ENCODE measurements at regions not wholly inside any gene's neighbourhood (a gene's known extent, or its start where the extent isn't known, plus 50 kb on each side); places are given as distances from the start of the nearest gene placed in this dataset.
"Not testable (repeated sequence)": the region's sequence is repeated elsewhere in the genome, so short reads cannot be mapped to it uniquely, and the experiment has no call there.

DNA sequence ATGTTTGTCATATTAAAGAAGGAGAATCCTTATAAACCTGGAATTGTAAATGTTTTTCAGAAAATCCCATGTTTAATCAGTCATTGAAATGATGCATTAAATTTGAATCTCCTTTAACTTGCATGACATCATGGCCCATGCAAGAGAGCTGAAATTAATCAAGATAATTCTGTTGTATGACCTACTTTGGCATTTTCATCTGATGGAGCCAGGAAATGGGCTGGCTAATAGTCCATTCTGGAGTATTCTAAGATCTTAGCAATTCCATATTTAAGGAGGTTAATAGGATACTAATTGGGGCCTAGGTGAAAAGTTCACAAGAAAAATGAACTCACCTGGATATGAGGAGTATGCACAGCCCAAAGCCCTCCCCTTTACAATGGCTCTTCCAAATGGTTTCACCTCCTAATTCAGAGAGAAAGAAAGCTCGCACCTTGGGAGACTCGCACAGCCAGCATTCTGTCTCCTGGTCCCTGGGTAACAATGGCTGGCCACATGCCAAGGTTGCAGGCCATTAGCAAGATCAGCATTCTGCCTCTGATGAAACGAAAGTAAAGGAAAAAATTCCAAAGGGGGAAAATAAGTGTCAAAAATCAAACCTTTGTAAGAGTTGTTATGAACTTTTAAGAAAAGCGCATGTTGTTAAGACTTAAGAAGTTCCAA lies 786.4 kb downstream of the MCTP2 start:
- no peak for DNase-seq (ENCODE audit: low read depth)

GRCh38 chr15:95018888-95019545 lies 787.7 kb downstream of the MCTP2 start:
- no peak for DNase-seq (ENCODE audit: low read depth)

GRCh38 chr15:95019907-95020306 lies 788.5 kb downstream of the MCTP2 start:
- no peak for DNase-seq (ENCODE audit: low read depth)

GRCh38 chr15:95021816-95022215 lies 790.5 kb downstream of the MCTP2 start:
- no peak for DNase-seq (ENCODE audit: low read depth)

DNA sequence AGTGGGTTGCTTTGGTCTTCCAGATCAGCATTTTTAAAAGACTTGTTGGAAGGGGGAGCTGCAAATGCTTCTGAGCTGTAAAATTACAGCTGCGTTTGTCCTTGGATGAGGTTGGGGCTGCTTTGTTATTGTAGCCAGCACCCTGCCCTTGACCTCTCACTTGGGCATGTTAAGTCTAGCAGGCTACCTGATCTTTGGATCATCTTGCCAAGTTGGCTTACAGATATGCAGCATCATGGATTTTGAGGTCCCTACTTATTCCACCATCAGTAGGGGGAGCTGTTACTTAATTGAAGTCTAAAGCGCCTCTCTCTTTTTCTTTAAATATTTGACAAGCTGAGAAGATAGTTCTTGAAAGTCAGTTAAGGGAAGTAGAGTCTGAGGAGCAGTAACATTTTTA lies 793.0 kb downstream of the MCTP2 start:
- DNase-seq (ENCODE audit: low read depth), result no peak

GRCh38 chr15:95025924-95026728 lies 794.8 kb downstream of the MCTP2 start:
- DNase-seq (ENCODE audit: low read depth), result no peak

GRCh38 chr15:95027981-95028380 lies 796.6 kb downstream of the MCTP2 start:
- DNase-seq (ENCODE audit: low read depth), result no peak

- DNase-seq (ENCODE audit: low read depth), result no peak
These were observed 800.8 kb downstream of the MCTP2 start for GRCh38 chr15:95032156-95032555.

DNA sequence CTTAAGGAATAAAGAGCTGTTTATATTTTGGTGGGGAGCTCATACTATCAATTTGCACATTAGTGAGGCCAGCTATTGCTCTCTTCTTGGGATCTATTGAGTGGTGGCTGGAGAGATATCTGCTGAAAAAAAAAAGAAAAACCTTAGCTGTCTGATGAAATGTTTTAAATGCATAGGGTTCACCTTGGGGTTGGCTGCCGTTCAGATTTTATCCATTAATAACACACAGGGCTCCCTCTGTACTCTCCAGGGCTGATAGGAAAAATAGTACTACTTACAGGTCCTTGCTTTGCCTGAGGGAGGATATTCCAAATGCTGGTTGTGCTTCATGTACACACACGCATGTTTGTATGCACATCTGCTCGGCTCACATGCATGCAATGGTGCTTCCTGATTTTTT lies 803.7 kb downstream of the MCTP2 start:
- no peak for DNase-seq (ENCODE audit: low read depth)

DNA sequence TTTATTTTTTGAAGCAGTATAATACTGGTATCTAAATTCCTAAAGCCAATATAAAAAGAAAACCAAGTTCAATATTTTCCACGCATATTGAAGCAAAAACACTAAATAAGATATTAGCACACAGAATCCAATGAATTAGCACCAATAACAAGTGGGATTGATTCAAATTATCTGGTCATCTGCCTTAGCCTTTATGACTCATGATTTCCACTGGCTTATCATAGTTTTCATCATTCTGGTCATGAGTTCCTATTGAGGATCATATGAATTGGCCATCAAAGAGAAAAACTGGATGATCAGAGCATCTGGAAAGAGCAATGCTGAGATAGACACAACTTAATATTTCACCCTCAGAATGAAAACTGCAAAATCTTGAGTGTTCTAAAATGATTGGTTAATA lies 809.9 kb downstream of the MCTP2 start:
- DNase-seq (ENCODE audit: low read depth), result no peak

DNA sequence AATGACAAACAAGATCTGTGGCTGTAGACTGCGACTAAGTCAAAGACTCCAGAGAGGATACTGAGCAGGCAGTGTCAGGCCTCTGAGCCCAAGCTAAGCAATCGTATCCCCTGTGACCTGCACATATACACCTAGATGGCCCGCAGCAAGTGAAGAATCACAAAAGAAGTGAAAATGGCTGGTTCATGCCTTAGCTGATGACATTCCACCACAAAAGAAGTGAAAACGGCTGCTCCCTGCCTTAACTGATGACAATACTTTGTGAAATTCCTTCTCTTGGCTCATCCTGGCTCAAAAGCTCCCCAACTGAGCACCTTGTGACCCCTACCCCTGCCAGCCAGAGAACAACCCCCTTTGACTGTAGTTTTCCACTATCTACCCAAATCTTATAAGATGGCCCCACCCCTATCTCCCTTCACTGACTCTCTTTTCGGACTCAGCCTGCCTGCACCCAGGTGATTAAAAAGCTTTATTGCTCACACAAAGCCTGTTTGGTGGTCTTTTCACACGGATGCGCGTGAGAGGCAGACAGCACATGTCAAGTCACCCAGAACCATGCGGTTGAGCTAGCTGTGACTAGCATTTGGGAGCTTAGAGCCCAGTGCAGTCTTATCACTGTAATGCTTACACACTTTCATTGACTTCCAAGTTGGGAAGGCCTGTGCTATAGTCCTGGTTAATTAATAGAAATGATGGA lies 812.0 kb downstream of the MCTP2 start:
- DNase-seq (ENCODE audit: low read depth), result not testable (repeated sequence)

GRCh38 chr15:95043933-95044313 lies 812.6 kb downstream of the MCTP2 start:
- DNase-seq (ENCODE audit: low read depth), result no peak

DNA sequence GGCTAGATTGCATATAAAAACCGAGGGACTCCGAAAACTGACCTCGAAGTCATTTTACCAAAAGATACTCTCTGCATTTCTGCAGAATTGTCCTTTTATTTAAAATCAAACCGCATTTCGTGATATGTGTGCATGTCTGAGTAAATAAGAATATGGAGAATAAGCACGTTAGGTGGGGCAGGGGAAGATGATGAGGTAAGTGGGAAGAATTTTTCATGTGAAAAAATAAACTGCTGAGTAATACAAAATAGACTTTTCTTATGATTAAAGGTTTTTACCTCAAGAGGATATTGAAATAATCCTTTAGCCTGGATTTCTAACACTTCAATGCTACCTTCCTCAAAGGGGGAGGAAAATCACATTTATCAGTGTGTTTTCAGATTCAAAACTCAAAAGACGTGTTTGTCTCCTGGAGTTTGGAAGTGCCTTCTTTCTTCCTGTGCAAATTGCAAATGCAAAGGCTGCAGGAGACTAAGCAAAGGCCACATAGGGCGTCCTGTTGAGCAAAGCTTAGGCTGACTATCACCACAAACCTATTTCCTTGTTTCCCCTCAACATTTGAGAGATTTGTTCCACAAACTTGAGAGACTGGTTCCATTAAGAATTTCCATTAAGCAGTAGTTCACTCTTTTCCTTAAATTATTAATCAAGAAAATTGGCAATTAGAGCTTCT lies 813.5 kb downstream of the MCTP2 start:
- no peak for DNase-seq (ENCODE audit: low read depth)

DNA sequence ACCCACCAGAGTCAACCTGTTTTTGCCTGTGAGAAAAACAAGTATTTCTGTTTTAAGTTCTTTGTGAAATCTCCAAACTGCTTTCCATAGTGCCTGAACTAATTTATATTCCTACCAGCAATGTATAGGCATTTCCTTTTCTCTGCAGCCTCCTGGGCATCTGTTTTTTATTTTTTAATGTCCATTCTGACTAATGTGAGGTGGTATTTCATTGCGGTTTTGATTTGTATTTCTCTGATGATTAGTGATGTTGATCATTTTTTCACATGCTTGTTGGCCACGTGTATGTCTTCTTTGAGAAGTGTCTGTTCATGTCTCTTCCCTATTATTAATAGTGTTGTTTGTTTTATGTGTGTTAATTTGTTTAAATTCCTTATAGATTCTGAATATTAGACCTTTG lies 820.5 kb downstream of the MCTP2 start:
- no peak for DNase-seq (ENCODE audit: low read depth)

GRCh38 chr15:95059346-95059905 lies 828.1 kb downstream of the MCTP2 start:
- no peak for DNase-seq (ENCODE audit: low read depth)

DNA sequence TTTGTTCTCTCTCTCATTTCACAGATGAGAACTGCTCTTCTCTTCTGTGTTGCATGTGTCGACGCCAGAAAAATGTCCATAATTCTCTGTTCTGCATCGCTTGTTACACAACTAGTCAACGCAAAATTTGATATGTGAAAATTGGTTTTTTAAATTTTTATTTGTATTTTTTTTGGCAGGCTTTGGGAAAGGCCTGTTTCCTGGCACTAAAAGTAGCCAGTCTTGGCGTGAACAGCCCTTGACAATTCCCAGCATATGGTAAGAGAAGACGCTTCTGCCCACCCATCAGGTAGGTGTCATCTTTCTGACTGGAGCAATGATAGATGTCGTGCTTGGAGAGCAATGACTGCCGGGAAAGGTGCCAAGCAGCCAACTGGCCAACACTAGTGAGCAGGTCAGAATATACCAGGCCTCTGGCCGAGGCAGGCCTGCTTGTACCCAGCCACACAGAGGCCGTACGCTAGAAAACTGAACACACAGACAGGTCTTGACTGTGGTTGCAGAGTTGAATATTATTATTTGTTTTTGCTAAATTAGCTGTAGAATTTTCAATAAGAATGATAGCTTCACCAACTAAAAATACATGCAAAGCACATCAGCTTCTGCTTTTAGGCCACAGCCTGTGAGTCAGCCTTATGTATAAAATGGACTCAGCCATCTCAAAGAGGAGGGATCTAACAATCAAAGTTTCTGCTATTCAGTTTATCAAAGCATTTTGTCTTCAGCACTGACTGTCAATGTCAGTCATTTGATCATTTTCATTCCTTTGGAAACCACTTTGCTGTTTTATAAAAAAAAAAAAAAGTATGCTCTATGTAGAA lies 837.5 kb downstream of the MCTP2 start:
- DNase-seq (ENCODE audit: low read depth), result no peak

DNA sequence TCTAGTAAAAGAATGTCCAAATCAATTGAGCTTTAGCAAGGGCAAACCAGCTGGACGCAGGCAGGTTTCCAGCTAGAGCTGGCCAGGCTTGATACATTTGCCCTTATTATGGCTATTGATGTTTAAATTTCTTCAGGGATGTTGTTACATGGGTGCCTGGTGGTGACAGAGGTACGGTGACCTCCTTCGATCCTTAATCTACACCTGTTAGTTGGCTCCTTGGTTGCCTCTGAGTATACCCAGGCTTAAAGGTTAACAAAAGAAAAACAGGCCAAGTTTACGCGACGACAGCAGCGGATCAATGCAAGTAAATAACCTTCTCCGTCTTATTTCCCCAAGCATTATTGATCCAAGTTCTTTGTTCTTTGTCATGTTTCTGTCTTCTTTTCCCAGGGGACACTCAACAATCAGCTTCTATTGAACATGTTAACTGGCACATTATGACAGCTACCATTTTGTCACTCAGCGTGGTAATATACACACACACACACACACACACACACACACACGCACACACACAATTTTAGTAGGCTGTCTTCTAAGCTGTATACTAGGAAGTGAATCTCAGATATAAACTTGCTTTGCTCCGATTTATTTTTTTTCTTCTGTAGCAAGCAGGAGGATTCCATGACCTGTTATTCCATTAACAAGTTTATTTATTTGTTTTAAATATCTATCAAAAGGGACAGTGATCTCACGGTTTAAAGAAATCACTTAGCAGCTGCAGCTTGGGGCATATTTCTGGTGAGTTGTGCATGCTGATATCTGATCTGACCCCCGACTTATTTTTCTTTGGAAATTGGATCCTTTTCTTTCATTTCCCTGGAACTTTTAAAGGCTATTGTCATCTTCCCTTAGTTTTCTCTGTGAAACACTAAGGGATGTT lies 844.7 kb downstream of the MCTP2 start:
- no peak for DNase-seq (ENCODE audit: low read depth)

DNA sequence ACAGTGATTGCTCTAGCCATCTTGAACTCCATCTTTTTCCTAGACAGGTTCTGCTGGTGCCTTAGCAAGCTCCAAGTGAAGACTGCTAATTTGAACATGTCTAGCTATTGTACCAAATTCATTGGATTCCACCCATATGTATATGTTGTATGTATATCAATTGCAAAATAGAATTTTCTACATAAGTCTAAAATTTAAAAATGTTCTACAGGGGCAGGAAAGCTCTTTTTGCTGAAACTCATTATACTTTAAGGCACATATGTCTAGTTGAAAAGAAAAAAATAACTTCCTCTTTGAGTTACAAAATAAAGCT lies 845.3 kb downstream of the MCTP2 start:
- no peak for DNase-seq (ENCODE audit: low read depth)

DNA sequence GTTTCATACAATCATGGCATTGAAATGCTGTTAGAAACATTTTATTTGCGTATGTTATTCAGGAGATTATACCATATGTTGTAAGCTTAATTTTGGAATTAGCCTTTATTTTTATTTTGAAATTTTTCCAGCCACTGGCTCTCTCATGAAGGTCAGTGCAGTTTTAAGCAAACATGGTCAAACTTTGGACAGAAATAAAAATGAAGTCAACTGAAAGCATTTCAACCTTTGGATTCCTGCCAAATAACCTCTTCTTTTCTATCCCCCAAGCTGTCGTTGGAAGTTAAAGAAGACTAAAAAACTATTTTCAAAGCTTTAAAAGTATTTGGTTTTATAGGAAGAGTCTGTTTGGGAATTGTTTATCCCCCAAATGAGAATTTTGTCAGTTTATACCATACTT lies 846.6 kb downstream of the MCTP2 start:
- DNase-seq (ENCODE audit: low read depth), result no peak

DNA sequence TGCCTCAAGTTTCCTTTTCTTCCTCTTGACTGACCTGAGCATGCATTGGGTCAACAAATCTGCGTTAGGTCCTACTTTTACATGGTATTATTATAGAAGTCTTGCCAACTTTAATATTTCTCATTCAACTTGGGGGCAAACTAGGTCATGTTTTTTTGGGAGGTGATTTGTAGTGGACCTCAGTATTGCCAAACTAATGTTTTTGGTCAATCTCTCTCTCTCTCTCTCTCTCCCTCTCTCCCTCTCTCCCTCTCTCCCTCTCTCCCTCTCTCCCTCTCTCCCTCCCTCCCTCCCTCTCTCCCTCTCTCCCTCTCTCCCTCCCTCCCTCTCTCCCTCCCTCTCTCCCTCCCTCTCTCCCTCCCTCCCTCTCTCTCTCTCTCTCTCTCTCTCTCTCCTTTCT lies 848.9 kb downstream of the MCTP2 start:
- DNase-seq (ENCODE audit: low read depth), result not testable (repeated sequence)
